GM12872 (cell line): ENCODE measurements at regions not wholly inside any gene's neighbourhood (a gene's known extent, or its start where the extent isn't known, plus 50 kb on each side); places are given as distances from the start of the nearest gene placed in this dataset.

Experiments
- TF ChIP-seq, protein P1 (sequence below): IDR thresholded peaks from 3 replicates; pipeline ENCODE4 v1.5.1; 2011; ENCODE audit warnings: low read depth, mild to moderate bottlenecking, low read length, moderate library complexity; ENCODE audit not compliant: insufficient read depth

DNA sequence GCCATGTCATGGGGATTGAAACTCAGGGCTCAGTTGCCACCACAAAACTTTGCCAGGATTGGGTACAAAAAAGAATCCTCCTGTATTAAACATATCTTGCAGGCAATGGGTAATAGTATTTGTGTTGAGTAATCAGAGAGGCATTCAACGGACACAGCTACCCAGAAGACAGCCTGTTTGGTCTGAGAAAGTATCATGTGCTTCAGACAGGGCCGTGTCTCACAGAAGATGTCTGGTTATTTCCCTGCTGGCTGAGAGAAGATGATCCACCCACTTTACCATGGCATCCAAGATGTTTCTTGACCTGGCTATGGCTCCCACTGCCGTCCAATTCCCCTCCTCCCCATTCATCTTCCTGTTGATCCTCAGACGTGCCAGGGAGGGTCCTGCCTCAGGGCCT, 304.3 kb upstream of the XYLT1 start:
- TF ChIP-seq, protein P1, sequence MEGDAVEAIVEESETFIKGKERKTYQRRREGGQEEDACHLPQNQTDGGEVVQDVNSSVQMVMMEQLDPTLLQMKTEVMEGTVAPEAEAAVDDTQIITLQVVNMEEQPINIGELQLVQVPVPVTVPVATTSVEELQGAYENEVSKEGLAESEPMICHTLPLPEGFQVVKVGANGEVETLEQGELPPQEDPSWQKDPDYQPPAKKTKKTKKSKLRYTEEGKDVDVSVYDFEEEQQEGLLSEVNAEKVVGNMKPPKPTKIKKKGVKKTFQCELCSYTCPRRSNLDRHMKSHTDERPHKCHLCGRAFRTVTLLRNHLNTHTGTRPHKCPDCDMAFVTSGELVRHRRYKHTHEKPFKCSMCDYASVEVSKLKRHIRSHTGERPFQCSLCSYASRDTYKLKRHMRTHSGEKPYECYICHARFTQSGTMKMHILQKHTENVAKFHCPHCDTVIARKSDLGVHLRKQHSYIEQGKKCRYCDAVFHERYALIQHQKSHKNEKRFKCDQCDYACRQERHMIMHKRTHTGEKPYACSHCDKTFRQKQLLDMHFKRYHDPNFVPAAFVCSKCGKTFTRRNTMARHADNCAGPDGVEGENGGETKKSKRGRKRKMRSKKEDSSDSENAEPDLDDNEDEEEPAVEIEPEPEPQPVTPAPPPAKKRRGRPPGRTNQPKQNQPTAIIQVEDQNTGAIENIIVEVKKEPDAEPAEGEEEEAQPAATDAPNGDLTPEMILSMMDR = no peak

DNA sequence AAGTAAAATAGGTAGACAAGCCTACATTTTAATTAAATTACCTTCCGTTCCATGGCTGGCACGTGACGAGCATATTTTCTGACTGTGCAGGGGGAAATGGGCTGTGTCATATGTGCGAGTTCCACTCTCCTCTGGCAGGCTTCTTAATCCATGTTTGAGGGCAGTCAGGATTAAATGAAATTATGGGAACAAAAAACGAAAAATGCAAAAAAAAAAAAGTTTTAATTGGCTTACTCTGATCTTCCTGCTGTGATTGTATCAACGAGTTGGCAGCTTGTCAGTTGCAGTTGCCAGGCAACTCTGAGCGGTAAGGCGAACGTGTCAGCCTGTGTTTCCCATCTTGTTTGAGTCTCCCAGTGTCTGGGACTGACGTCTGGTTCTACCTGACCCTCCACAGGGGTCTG, 302.9 kb upstream of the XYLT1 start:
- TF ChIP-seq, protein P1 = no peak

DNA sequence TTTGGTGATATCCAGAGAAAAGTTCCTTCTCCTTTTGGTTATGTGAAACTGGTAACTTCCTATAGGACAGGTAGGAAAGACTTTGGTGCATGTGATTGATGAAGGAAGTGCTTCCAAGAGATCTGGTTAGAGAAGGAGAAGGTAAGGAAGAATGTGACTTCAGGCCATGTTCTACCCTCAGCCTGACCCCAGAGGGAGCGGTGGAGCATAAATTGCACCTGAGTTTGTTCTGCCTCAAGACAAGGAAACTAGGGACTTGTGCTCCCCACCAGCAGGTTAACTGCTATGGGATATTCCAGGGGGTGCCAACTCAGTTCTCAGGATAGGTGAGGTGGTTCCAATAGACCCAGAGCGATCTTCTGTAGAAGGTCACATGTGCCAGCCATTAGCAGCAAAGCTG, 299.3 kb upstream of the XYLT1 start:
- TF ChIP-seq, protein P1 = no peak

DNA sequence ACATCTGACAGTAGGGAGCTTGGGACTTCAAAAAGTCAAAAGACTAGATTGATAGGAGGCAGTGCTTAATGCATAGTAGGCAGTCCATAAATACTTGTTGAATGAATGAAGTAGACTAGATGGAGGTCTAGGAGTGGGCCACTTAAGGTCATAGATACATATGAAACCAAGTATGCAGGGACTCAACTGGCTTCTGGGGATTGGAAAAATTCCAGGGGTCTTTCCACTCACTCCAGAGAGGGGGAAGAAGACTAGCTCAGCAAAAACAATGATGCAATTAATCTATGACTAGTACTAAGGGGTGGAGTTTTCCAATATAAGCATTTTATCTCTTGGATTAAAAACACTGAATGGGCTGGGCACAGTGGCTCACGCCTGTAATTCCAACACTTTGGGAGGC, 298.3 kb upstream of the XYLT1 start:
- TF ChIP-seq, protein P1 = no peak

DNA sequence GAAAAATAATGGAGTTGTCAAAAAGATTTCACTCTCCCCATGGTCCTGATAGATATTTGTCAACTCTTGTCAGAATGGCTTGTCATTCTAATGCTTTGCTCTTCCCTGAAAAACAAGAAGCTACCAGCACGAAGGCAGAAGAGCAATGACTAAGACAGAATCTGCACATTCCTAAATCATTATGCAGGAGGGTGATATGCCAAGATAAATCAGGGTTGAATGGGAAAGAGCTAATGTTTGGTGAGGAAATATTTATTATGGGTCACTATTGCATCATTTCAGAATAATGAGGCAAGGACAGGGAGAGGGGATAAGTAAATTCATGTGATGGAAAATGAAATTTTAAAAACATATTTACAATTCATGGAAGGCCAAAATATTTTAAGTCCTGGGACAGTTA, 297.5 kb upstream of the XYLT1 start:
- TF ChIP-seq, protein P1 = no peak

DNA sequence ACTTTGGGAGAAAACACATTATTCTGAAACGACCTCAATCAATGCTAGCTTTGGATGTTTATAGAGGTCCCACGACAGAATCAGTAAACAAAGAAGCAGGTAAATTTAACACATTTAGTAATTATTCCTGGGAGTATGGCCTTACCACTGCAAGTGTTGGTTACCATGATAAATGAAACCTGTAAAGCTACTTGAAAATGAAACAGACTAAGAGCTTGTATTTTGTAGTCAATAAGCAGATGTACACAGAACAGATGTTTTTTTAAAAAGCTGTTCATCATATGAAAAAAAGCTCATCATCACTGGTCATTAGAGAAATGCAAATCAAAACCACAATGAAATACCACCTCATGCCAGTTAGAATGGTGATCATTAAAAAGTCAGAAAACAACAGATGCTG, 295.3 kb upstream of the XYLT1 start:
- TF ChIP-seq, protein P1 = no peak

DNA sequence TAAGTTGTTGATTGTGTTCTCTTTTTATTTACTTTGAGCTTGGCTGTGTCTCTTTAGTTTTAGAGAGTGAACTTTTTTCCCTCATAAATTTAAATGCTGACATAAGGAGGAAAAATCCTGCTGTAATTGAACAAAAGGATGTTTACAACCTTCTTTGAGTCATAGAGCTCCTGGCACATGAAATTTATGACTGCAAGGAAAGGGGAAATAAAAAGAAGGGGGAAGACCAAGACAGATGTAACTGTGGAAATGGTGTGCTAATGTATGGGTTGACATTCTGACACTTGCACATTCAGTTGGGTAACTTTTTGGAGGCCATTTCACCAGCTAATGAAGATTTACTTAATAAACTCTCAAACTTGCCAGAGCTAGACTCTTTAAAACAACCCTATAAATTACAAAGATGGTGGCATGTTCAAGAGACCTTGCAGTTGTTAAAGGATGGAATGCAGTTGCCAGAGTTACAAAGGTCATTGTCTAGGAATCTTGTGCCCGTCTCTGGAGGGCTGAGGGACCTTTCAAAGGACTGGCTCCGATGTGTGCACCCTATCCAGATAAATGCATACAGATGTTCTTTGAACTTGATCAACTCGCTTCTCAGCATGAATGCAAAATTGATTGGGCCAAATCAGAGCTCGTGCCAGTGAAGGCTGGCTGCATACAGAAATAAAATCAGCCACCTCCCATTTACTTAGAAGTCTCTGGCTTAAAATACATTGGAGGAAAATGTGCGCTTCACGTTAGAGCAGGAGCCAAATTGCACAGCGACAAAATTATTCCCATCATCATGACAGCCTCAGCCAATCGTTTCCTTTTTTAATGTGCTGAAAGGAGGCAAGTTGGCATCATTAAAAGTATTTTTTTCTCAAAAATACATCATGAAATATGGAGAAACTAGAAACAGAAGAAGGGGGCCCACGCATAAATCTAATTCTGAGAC, 289.0 kb upstream of the XYLT1 start:
- TF ChIP-seq, protein P1 = no peak
